ENCODE measurements at regions not wholly inside any gene's neighbourhood (a gene's known extent, or its start where the extent isn't known, plus 50 kb on each side); places are given as distances from the start of the nearest gene placed in this dataset.
A peak's percentile ranks its signal among the peaks of the same experiment; 100 is the strongest.

DNA sequence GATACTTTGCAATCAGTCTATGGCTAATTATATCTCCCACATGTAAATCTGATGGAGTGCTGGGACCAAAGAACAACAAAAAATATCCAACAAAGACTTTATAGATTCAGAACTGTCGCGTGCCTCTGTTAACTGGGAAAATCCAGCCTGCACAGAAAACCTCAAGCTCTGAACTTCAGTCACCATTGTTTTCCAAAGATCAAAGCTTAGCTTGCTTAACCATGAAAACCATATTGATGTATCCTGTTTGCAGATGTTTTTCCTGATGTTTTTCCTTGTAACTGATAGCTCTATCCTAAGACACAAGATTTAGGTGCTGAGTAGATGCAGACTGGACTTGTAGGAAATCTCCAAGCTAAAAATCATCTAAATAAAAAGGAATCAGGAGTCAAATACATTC lies 163.7 kb downstream of the GXYLT1 start:
- DNase-seq, result no peak

DNA sequence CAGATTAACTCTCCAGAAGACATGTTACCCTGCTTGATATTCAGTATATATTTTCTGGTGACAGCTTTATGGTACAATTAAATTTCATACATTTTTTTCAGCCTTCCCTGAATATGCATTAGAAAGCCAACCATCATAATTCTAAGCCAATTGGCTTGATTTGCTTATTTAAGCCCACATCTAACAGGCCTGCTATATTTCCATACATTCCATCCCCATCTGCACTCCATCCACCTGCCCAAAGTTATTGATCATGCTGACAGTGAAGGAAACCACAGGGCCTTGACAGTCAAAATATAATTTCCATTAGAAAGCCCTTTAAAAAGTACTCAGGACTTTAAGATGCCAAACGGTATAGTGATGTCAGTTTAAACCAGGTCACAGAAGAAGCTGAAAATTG lies 164.3 kb downstream of the GXYLT1 start:
- no peak for DNase-seq

DNA sequence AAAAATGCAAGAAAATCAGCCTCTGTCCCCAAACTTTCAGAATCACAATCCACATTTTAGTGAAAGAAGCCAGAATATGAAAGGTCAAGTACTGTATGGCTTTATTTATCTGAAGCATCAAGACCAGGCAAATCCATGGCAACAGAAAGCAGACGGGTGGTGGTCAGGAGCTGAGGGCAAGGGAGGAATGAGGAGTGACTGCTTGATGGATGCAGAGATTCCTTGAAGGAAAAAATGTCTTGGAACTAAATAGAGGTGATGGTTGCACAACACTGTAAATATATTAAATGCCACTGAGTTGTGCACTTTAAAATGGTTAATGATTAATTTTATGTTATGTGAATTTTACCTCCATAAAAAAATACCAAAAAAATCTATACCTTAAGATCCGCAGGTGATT lies 165.1 kb downstream of the GXYLT1 start:
- DNase-seq, result no peak

- DNase-seq, result no peak
Measured at GRCh38 chr12:41972598-41972997, 172.1 kb downstream of the GXYLT1 start.

- no peak for DNase-seq
Measured at GRCh38 chr12:41972196-41972595, 172.5 kb downstream of the GXYLT1 start.

GRCh38 chr12:41970744-41971143 lies 173.9 kb downstream of the GXYLT1 start:
- DNase-seq, result no peak

DNA sequence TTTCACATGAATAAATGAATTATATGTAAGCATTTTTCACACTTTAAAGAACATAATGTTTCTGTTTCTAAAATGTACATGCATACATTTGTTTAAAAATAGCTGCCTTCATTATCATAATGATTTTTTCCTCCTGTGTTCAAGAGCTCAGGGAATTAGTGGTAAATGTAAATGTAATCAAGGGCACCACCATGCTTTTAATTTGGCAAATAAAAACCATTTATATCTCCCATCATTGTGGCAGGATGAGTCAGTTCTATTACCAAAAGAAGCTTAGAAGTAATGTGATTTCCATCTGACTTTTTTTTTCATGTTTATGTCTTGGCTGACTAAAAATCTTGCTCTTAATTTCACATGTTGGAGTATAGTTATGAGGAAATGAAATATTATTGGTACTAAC lies 176.1 kb downstream of the GXYLT1 start:
- DNase-seq, result no peak

DNA sequence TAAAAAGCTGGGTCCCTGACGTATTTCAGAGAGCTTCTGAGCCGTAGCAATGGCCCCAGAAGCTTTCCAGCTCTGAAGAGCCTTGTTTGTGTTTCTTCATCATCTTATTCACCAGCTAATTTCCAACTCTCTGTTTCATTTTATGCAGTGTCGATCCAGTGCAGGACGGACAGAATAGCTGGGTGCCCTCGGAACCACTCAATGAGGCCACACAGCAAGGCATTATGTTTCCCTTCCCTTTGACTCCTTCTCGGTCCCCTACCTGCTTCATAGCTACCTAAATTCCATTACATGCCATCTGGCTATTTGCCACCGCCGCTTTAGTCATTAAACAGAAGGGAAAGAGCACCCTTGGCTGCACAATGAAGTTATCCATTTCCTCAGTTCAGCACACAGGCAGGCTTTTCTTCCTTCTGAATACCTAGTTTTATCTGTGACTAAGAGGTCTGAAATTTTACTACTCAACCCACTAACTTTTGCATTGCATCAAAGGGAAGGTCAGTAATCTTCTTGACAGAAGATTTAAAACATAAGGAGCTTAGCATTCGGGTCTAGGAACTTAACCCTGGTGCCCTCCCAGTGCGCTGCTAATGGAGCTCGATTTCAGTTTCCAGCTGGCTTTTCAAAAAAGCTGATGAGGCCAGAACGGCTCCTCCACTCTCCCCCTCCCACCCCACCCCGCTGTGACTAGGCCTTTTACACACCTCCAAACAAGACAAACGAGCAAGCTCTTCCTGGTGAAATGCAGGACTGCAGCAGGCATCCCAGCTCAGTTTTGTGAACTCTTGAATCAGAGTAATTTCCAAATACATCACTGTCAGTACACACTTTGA lies 176.8 kb downstream of the GXYLT1 start:
- DNase-seq, result peak; percentile 88

DNA sequence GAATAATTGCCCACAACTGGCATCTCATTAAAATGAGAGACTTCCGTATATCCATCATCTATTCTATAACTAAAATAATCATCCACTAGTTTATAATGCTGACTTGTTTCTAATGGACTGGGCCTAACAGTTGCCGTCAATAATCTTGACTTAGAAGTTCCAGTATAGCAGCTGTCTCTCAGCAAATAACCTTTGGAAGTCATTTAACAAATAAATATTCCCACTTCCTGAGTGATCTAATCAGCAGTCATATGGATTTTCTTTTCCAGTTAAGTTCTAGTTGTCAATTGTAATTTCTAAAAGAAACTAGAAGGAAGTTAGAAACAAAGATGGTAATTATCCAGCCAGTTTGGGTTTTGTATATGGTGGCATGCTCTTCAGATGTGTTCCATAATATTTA lies 177.8 kb downstream of the GXYLT1 start:
- DNase-seq, result no peak

- DNase-seq, result no peak
Measured at GRCh38 chr12:41966001-41966400, 178.7 kb downstream of the GXYLT1 start.

- no peak for DNase-seq
Measured at GRCh38 chr12:41963398-41963797, 181.3 kb downstream of the GXYLT1 start.

DNA sequence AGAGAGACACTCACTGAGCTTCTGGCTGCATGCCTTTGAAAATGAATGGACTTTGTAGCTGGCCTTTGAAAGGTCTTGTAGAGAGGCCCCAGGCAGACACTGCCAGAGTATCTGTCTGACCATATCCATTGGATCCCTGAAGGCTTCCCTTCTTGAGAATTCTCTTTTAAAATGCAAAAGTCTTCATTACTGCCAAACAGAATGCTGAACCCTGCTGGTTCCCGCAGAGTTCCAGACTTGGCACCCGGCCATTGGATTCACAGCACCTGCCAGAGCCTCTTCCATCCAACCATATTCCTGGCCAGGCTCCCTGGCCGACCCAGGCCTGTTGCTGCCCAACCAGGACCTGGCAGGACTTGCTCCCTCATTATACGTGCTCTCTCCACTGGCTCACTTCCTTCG lies 182.5 kb downstream of the GXYLT1 start:
- no peak for DNase-seq

DNA sequence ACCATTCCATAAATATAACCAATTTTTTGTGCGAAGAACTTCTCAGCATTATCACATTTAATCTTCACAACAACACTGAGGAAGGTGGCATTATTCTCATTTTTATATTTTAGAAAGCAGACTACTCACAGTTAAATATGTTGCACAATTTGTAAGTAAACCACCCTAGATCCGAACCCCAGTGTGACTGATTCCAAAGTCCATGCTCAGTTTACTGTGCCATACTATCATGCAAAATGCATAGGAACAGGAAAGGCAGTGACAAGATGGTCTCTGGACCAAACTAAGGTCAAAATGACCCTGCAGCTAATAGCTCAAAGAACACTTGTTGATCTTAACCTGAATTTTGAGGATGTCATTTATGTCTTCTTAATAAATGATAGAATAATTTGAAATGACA lies 185.4 kb downstream of the GXYLT1 start:
- no peak for DNase-seq

- DNase-seq, result peak; percentile 33
Measured at GRCh38 chr12:41956353-41956752, 188.3 kb downstream of the GXYLT1 start.

GRCh38 chr12:41950455-41950854 lies 194.2 kb downstream of the GXYLT1 start:
- DNase-seq, result no peak

DNA sequence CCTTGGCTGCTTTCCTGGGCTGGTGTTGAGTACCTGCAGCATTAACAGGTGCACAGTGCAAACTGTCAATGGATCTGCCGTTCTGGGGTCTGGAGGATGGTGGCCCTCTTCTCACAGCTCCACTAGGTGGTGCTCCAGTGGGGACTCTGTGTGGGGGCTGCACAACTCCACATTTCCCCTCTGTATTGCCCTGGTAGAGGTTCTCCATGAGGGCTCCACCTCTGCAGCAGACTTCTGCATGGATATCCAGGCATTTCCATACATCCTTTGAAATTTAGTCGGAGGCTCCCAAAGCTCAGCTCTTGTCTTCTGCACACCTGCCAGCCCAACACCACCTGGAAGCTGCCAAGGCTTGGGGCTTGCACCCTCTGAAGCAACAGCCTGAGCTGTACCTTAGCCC lies 198.6 kb downstream of the GXYLT1 start:
- DNase-seq, result no peak

GRCh38 chr12:41944216-41944615 lies 200.5 kb downstream of the GXYLT1 start:
- no peak for DNase-seq

DNA sequence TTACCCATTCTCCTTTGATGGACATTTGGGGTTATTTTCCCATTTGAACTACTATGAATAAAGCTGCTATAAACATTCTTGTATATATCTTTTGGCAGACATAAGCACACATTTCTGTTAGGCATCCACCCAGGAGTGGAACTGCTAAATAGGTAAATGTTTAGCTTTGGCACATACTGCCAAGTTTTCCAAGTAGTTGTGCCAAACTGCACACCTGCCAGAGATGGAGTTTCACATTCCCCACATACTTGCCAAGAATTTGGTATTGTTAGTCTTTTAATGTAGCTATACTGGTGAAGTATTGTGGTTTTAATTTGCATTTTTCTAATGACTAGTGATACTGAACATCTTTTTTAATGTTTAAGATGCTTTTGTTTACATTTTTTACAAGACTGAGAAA lies 201.0 kb downstream of the GXYLT1 start:
- no peak for DNase-seq

DNA sequence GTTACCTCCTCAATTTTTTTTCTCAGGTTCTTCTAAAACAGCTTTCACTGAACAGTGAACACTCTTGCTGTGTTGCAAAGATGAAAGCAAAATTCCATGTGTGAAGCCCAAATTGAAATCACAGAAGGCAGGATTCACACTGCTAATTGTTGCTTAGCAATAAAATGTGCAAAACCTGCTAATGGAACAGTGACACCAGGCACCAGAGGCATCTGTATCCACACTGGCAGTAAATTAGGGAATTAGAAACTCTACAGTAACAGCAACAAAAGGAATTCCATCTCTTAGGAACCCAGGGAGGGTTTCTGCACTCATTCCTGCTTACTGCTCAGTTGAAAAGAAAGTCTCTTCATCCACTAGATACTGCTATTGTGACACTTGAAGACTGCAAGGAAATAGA lies 202.3 kb downstream of the GXYLT1 start:
- no peak for DNase-seq

DNA sequence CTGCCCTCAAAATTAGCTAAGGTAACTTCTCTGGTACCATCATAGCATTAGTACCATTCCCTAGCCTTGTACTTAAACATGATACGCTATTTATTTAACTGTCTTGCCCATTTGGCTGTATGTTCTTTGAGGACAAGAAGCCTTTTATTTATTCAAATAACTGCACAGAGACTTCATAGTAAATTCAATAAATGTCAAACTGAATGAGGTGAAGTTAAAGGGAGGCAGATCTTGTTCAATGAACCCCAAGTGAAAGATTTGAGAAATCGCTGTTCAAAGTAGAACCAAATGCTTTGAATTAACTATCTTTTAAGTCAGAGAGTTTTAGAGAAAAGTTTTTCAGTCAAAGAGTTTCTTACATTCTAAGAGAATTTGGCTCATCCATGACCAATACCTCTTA lies 203.6 kb downstream of the GXYLT1 start:
- no peak for DNase-seq

- no peak for DNase-seq
Measured at GRCh38 chr12:41940571-41940970, 204.1 kb downstream of the GXYLT1 start.

DNA sequence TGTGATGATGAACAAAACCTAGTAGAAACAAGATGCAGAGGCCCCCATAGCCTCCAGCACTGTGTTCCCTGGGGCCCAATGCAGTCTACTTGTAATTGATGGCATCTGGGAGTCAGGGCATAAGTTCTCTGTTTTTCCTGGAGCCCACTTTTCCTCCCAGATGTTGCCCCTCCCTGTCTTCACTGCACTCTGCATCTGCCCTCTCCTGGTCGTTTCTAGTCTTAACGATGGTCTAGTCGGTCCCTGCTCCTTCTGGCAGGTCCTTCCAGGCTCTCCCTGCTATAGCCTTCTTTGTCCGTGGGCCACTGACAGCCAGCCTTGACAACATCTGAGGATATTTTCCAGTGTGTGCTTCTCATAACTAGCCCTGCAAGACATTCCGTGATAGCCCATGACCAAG lies 208.3 kb downstream of the GXYLT1 start:
- DNase-seq, result no peak

DNA sequence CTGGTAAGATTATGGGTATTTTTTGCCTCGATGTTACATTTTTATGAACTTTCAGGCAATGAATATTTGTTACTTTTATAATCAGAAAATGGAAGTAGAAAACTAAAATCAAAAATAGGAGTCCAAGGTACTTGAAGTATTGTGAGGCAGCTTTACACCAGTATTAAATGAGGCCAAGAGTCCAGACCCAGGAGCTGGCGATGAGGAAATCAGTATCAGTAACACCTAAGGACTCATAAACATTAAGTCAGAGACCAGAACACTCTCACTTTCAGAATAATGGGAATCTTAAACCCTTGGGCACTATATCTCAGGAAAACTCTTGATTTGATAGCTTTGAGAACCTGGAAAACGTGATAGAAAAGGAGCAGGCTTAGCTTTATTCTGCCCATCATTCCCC lies 208.8 kb downstream of the GXYLT1 start:
- DNase-seq, result no peak

GRCh38 chr12:41932470-41932991 lies 212.1 kb downstream of the GXYLT1 start:
- peak; percentile 75 for DNase-seq

DNA sequence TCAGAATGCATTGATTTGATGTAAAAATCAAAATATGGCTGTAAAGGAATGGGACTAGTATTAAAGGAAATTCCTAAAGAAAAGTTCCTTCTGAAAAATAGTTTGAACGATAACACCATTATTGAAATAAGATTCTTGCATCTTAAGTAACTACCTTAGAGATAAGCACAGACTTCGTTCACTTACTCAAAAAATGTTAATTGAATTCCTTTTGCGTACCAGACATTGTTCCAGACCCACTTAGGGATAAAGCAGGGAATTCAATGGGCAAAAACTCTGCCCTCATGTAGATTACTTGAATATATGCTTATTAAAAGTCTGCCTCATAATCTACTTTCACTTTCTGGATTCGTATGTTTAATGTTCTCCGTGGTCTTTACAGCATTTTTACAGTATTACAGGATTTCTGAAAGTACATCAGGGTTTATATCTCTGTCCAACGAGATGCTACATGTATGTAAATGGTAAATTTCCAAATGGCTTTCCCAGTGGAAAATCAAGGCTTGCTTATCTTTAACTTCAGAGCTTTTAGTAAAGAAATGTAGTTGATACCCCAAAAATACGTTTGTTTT lies 213.7 kb downstream of the GXYLT1 start:
- DNase-seq, result no peak

Data from eye (tissue), 1 donor.